ENCODE measurements at regions not wholly inside any gene's neighbourhood (a gene's known extent, or its start where the extent isn't known, plus 50 kb on each side); places are given as distances from the start of the nearest gene placed in this dataset.

GRCh38 chr13:107434347-107434746 is 781.0 kb downstream of the LIG4 start:
- TF ChIP-seq POLR2AphosphoS5 (IDR thresholded peaks at IDR 0.05) (no peak), EP300 (IDR thresholded peaks at IDR 0.05) (no peak)
